Karpas-422 (cell line): ENCODE measurements at regions not wholly inside any gene's neighbourhood (a gene's known extent, or its start where the extent isn't known, plus 50 kb on each side); places are given as distances from the start of the nearest gene placed in this dataset.

Experiments
- DNase-seq: peaks from one replicate; pipeline ENCODE4 v3.0.0-alpha.2; 2015
- H2AFZ ChIP-seq: fragments of 200-600 bp; sonication (generic); 2 replicates; pipeline ENCODE4 v1.6.1; 2014; ENCODE audit warnings: antibody characterized with exemption, low read length, mixed read lengths
- H3K27ac ChIP-seq: fragments of 200-600 bp; sonication (generic); 2 replicates; pipeline ENCODE4 v1.5.1; 2014; ENCODE audit warnings: mild to moderate bottlenecking, low read length, moderate library complexity
- H3K27me3 ChIP-seq: fragments of 200-600 bp; sonication (generic); 2 replicates; pipeline ENCODE4 v1.6.1; 2014; ENCODE audit warnings: low read length, mixed read lengths
- H3K36me3 ChIP-seq: fragments of 200-600 bp; sonication (generic); 2 replicates; pipeline ENCODE4 v1.6.1; 2014; ENCODE audit warnings: low read length, mixed read lengths; ENCODE audit not compliant: insufficient read depth
- H3K4me1 ChIP-seq: fragments of 200-600 bp; sonication (generic); 2 replicates; pipeline ENCODE4 v1.6.1; 2014; ENCODE audit warnings: mild to moderate bottlenecking, low read length, mixed read lengths
- H3K4me2 ChIP-seq: fragments of 200-600 bp; sonication (generic); 2 replicates; pipeline ENCODE4 v1.6.1; 2014; ENCODE audit warnings: low read length, low read depth, mild to moderate bottlenecking; ENCODE audit not compliant: poor library complexity, severe bottlenecking
- H3K4me3 ChIP-seq: fragments of 200-600 bp; sonication (generic); 2 replicates; pipeline ENCODE4 v1.5.1; 2014; ENCODE audit warnings: mild to moderate bottlenecking, antibody characterized with exemption, low read length, mixed read lengths
- H3K79me2 ChIP-seq: fragments of 200-600 bp; sonication (generic); 2 replicates; pipeline ENCODE4 v1.6.1; 2014; ENCODE audit warnings: mild to moderate bottlenecking, low read length, mixed read lengths
- H3K9ac ChIP-seq: fragments of 200-600 bp; sonication (generic); 2 replicates; pipeline ENCODE4 v1.6.0; 2014; ENCODE audit warnings: low read length
- H3K9me2 ChIP-seq: fragments of 200-600 bp; sonication (generic), shearing (Covaris generic); replicated peaks from 2 replicates; pipeline ENCODE4 v1.6.0; 2014; ENCODE audit warnings: mild to moderate bottlenecking, low read length, moderate library complexity; ENCODE audit not compliant: insufficient read depth
- H3K9me3 ChIP-seq: fragments of 300-700, 200-600 bp; sonication (generic); 2 replicates; pipeline ENCODE4 v1.6.1; 2014; ENCODE audit warnings: low read length, mixed read lengths
- H4K20me1 ChIP-seq: fragments of 200-600 bp; sonication (generic); 2 replicates; pipeline ENCODE4 v1.6.1; 2014; ENCODE audit warnings: mild to moderate bottlenecking, antibody characterized with exemption, low read length, low read depth; ENCODE audit not compliant: insufficient read depth

GRCh38 chr6:166809721-166810120 is 146.6 kb downstream of the RNASET2 start:
- Histone ChIP-seq H3K4me1 (no peaks in the 10 kb centered on the region), H3K27me3 (no peaks in the 10 kb centered on the region), H3K9me2 (no peaks in the 10 kb centered on the region), H3K9ac (no peak overlapping the region), H4K20me1 (no peaks in the 10 kb centered on the region), H3K9me3 (peaks cover 13% of the 10 kb centered on the region), H3K79me2 (no peaks in the 10 kb centered on the region), H3K36me3 (0 out of 2 replicates have a peak, but pooled peaks cover 3% of the 10 kb centered on the region), H3K27ac (no peak overlapping the region), H3K4me3 (no peak overlapping the region), H3K4me2 (no peak overlapping the region), H2AFZ (no peak overlapping the region)
- no peak for DNase-seq

DNA sequence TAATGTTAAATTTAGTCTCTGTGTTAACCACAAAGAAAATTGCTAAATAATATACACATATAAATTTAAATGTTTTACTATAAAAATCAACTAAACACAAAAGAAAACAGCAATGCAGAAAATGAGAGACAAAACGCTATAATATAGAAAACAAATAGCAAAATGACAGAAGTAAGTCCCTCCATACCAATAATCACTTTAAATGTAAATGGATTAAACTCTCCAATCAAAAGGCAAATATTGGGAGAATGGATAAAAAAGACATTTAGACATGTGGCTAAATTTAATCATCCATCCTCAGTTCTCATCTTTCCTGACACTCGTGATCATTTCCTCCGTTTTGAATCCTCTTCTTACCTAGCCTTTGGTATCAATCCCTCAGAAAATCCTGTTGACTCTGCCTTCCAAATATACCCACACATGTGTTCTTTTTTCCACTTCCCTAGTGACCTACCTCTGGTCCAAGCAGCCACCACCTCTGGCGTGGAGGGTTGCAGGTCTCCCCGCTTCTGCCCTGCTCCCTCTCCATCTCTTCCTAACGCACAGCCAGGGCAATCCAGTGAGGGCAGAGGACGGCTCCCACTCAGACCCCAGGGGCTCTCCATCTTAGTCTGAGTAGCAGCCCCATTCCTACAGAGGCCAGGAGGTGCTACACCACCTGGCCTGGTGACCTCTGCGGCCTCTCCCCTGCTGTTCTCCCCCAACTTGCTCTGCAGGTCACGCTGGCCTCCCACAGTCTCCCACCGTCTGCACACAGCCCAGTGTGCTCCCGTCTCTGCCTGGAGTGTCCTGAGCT is 149.2 kb downstream of the RNASET2 start:
- Histone ChIP-seq H2AFZ (no peak overlapping the region), H3K79me2 (no peaks in the 10 kb centered on the region), H3K27ac (no peak overlapping the region), H3K4me2 (no peak overlapping the region), H3K9me3 (peaks cover 13% of the 10 kb centered on the region), H3K36me3 (0 out of 2 replicates have a peak, but pooled peaks cover 3% of the 10 kb centered on the region), H3K9ac (no peak overlapping the region), H3K9me2 (no peaks in the 10 kb centered on the region), H3K27me3 (no peaks in the 10 kb centered on the region), H4K20me1 (no peaks in the 10 kb centered on the region), H3K4me1 (no peaks in the 10 kb centered on the region), H3K4me3 (no peak overlapping the region)
- no peak for DNase-seq

DNA sequence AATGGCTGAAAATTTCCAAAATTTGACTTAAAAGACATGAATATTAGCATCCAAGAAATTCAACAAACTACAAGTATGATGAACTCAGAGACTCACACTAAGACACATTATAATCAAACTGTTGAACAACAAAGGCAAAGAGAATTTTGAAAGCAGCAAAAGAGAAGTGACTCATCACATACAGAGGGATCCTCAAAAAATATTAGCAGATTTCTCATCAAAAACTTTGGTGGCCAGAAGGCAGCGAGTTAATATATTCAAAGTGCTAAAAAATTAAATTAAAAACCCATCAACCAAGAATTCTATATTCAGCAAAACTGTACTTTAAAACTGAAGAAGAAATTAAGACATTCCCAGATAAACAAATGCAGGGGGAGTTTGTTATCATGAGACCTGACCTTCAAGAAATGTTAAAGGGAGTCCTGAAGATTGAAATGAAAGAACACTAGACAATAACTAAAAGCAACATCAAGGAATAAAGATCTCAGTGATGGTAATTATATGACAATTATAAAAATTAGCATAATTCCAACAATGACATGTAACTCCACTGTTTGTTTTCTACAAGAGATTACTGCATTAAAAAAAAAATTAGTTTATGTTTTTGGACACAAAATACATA is 150.0 kb downstream of the RNASET2 start:
- DNase-seq = no peak
- Histone ChIP-seq H4K20me1 (no peaks in the 10 kb centered on the region), H3K27ac (no peak overlapping the region), H2AFZ (no peak overlapping the region), H3K79me2 (no peaks in the 10 kb centered on the region), H3K27me3 (no peaks in the 10 kb centered on the region), H3K9me3 (peaks cover 13% of the 10 kb centered on the region), H3K9ac (no peak overlapping the region), H3K4me2 (no peak overlapping the region), H3K4me1 (no peaks in the 10 kb centered on the region), H3K36me3 (0 out of 2 replicates have a peak, but pooled peaks cover 3% of the 10 kb centered on the region), H3K4me3 (no peak overlapping the region), H3K9me2 (no peaks in the 10 kb centered on the region)

DNA sequence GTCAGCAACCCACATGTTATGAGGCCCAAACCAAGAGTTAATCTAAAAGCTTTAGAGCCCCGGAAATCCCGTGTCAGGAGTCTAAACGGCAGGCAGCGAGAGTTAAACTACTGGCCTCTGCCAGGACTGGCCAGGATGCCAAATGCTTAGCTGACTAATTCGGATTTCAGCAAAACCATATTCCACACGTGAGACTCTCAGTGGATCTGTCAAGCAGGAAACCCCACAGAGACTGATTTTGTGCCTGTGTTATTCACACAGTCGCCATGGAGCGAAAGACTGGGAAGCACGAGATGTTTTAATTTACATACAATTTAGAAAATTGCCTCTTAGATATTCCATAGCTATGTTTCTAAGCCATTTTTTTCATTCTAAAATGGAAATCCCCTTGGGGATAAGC is 152.9 kb downstream of the RNASET2 start:
- peaks cover 13% of the 10 kb centered on the region for H3K9me3 ChIP-seq
- no peak overlapping the region for H3K27ac ChIP-seq
- H3K36me3 ChIP-seq = 0 out of 2 replicates have a peak, but pooled peaks cover 3% of the 10 kb centered on the region
- H3K9me2 ChIP-seq = no peaks in the 10 kb centered on the region
- H3K79me2 ChIP-seq = no peaks in the 10 kb centered on the region
- H3K4me3 ChIP-seq = no peak overlapping the region
- no peak overlapping the region for H2AFZ ChIP-seq
- no peaks in the 10 kb centered on the region for H3K4me1 ChIP-seq
- DNase-seq = no peak
- no peak overlapping the region for H3K9ac ChIP-seq
- no peaks in the 10 kb centered on the region for H4K20me1 ChIP-seq
- H3K27me3 ChIP-seq = no peaks in the 10 kb centered on the region
- H3K4me2 ChIP-seq = no peak overlapping the region

DNA sequence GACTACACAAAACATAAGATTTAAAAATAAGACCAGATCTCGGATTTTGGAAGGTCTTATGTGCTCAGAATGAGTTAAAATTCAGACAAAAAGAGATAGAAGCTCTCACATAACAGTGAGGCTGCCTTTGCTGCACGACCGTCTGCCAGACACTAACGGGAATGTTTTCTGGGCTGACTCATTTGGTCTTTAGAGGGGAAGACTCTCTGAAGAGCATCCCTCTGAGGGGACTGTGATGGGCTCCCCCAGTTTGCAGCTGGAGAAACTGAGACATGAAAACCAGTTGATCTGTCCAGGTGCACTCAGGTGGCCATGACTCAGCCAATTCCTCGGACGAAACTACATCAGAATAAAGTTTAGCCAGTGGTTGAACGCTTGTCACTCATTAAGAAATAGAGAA is 153.9 kb downstream of the RNASET2 start:
- Histone ChIP-seq H3K4me3 (no peak overlapping the region), H3K27me3 (no peaks in the 10 kb centered on the region), H3K36me3 (0 out of 2 replicates have a peak, but pooled peaks cover 3% of the 10 kb centered on the region), H3K27ac (no peak overlapping the region), H3K9me2 (no peaks in the 10 kb centered on the region), H3K79me2 (no peaks in the 10 kb centered on the region), H3K9ac (no peak overlapping the region), H3K4me1 (no peaks in the 10 kb centered on the region), H4K20me1 (no peaks in the 10 kb centered on the region), H3K9me3 (peaks cover 13% of the 10 kb centered on the region), H3K4me2 (no peak overlapping the region), H2AFZ (no peak overlapping the region)
- no peak for DNase-seq

- Histone ChIP-seq H3K27ac (no peak overlapping the region), H3K9me3 (no peaks in the 10 kb centered on the region), H3K4me3 (no peak overlapping the region), H3K79me2 (no peaks in the 10 kb centered on the region), H2AFZ (no peak overlapping the region), H3K4me2 (no peak overlapping the region), H3K9ac (no peak overlapping the region), H3K27me3 (no peaks in the 10 kb centered on the region), H3K36me3 (no peaks in the 10 kb centered on the region), H3K9me2 (no peaks in the 10 kb centered on the region), H3K4me1 (no peaks in the 10 kb centered on the region), H4K20me1 (no peaks in the 10 kb centered on the region)
- DNase-seq = no peak
Observed at GRCh38 chr6:166800137-166800536, 156.2 kb downstream of the RNASET2 start.

DNA sequence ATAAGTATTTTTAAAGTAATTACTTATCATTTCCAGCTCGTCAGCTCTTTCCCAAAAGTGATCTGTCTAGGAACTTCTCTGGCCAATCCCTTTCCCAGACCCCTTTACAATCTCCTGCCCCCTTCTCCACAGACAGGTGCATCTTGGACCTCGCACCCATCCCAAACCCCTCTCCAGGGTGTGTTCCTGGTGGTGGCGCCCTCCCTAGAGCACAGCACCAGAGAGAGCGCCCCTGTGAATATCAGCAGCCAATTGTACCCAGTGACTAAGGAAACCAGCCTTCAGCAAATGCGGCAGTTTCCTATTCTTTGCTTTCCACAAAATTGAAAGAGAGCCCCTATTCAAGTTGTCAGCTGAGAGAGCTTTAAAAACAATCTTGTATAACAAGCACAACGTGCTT is 157.7 kb downstream of the RNASET2 start:
- no peaks in the 10 kb centered on the region for H3K79me2 ChIP-seq
- no peak overlapping the region for H3K27ac ChIP-seq
- H3K36me3 ChIP-seq = no peaks in the 10 kb centered on the region
- no peak overlapping the region for H2AFZ ChIP-seq
- DNase-seq = no peak
- H3K9me3 ChIP-seq = no peaks in the 10 kb centered on the region
- no peak overlapping the region for H3K4me2 ChIP-seq
- H3K9ac ChIP-seq = no peak overlapping the region
- no peaks in the 10 kb centered on the region for H3K27me3 ChIP-seq
- no peaks in the 10 kb centered on the region for H3K9me2 ChIP-seq
- no peak overlapping the region for H3K4me3 ChIP-seq
- no peaks in the 10 kb centered on the region for H4K20me1 ChIP-seq
- H3K4me1 ChIP-seq = no peaks in the 10 kb centered on the region

GRCh38 chr6:166796610-166797009 is 159.7 kb downstream of the RNASET2 start:
- Histone ChIP-seq H3K4me3 (no peak overlapping the region), H3K4me2 (no peak overlapping the region), H3K9me3 (no peaks in the 10 kb centered on the region), H3K4me1 (no peaks in the 10 kb centered on the region), H4K20me1 (no peaks in the 10 kb centered on the region), H3K9ac (no peak overlapping the region), H3K79me2 (no peaks in the 10 kb centered on the region), H3K27ac (no peak overlapping the region), H3K27me3 (no peaks in the 10 kb centered on the region), H3K36me3 (no peaks in the 10 kb centered on the region), H2AFZ (no peak overlapping the region), H3K9me2 (no peaks in the 10 kb centered on the region)
- DNase-seq = no peak
